Left ventricle myocardium inferior (tissue), 1 donor: ENCODE measurements at regions not wholly inside any gene's neighbourhood (a gene's known extent, or its start where the extent isn't known, plus 50 kb on each side); places are given as distances from the start of the nearest gene placed in this dataset.

Experiments
- DNase-seq: peaks from one replicate; pipeline ENCODE4 v3.0.0-alpha.2; 2020
- H3K27ac ChIP-seq: fragments of 200-600 bp; replicated peaks from 2 replicates; pipeline ENCODE4 v1.8.0; 2021
- H3K27me3 ChIP-seq: fragments of 200-600 bp; 2 replicates; pipeline ENCODE4 v1.8.0; 2021; ENCODE audit warnings: low read depth
- H3K36me3 ChIP-seq: fragments of 200-600 bp; 2 replicates; pipeline ENCODE4 v1.8.0; 2021
- H3K4me1 ChIP-seq: fragments of 200-600 bp; 2 replicates; pipeline ENCODE4 v1.8.0; 2021
- H3K4me3 ChIP-seq: fragments of 200-600 bp; 2 replicates; pipeline ENCODE4 v1.8.0; 2021; ENCODE audit warnings: mild to moderate bottlenecking, moderate library complexity
- H3K9me3 ChIP-seq: fragments of 200-600 bp; replicated peaks from 2 replicates; pipeline ENCODE4 v1.8.0; 2021
- intact Hi-C: fragments of 100-400 bp; cut with micrococcal nuclease; formaldehyde crosslinking; loops from one replicate; pipeline ENCODE4 v1.11.0; 2022
- TF ChIP-seq, protein P1 (sequence below): fragments of 200-600 bp; IDR thresholded peaks from 2 replicates; pipeline ENCODE4 v1.8.0; 2021; ENCODE audit warnings: antibody characterized with exemption, mild to moderate bottlenecking, borderline replicate concordance
- donor health status: DM: no; HTN: yes; CAD: no; lungs with severe emphysema.

DNA sequence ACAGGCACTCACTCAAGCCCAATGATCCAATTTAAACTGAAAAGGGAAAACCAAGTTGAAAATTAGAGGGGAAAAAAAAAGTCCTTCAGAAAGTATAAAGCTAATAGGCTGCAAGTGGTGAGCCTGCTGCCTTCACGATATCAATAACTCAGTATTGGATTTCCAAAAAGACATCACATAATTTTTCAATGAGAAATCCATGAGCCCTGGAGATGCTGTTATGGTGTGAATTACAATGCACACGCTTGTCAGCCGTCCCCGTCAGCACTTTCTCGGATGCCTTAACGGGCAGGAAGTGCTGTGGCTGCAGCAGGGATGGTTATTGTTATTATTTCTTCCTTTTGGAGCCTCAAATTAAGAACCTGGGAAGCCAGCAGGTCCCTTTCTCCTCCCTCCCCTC is 138.5 kb downstream of the DHX35 start:
- intact Hi-C loops: no loop called here
- TF ChIP-seq, protein P1, sequence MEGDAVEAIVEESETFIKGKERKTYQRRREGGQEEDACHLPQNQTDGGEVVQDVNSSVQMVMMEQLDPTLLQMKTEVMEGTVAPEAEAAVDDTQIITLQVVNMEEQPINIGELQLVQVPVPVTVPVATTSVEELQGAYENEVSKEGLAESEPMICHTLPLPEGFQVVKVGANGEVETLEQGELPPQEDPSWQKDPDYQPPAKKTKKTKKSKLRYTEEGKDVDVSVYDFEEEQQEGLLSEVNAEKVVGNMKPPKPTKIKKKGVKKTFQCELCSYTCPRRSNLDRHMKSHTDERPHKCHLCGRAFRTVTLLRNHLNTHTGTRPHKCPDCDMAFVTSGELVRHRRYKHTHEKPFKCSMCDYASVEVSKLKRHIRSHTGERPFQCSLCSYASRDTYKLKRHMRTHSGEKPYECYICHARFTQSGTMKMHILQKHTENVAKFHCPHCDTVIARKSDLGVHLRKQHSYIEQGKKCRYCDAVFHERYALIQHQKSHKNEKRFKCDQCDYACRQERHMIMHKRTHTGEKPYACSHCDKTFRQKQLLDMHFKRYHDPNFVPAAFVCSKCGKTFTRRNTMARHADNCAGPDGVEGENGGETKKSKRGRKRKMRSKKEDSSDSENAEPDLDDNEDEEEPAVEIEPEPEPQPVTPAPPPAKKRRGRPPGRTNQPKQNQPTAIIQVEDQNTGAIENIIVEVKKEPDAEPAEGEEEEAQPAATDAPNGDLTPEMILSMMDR: no peak
- H3K27ac ChIP-seq: no peak overlapping the region
- no peaks in the 10 kb centered on the region for H3K36me3 ChIP-seq
- no peak overlapping the region for H3K4me3 ChIP-seq
- H3K4me1 ChIP-seq: no peaks in the 10 kb centered on the region
- H3K27me3 ChIP-seq: peaks cover 65% of the 10 kb centered on the region
- peaks cover 10% of the 10 kb centered on the region for H3K9me3 ChIP-seq
- no peak for DNase-seq

DNA sequence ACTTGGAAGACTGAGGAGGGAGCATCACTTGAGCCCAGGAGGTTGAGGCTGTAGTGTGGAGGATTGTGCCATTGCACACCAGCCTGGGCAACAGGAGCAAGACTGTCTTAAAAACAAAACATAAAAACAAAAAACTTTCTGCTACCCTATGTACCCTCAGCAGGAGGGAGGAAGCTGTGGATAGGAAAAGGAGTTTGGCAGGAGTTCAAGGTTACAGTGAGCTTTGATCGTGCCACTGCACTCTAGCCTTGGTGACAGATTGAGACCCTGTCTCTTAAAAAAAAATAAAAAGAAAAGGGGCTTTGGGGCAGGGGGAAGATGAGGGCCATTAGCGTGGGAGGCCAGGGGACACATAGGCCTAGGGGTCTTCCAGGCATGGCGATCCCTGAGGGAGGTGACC is 135.7 kb downstream of the DHX35 start:
- DNase-seq: no peak
- no peak overlapping the region for H3K4me3 ChIP-seq
- H3K27me3 ChIP-seq: peaks cover 53% of the 10 kb centered on the region
- TF ChIP-seq, protein P1: no peak
- H3K4me1 ChIP-seq: no peaks in the 10 kb centered on the region
- H3K27ac ChIP-seq: no peak overlapping the region
- H3K36me3 ChIP-seq: no peaks in the 10 kb centered on the region
- intact Hi-C loops: no loop called here
- H3K9me3 ChIP-seq: no peaks in the 10 kb centered on the region

DNA sequence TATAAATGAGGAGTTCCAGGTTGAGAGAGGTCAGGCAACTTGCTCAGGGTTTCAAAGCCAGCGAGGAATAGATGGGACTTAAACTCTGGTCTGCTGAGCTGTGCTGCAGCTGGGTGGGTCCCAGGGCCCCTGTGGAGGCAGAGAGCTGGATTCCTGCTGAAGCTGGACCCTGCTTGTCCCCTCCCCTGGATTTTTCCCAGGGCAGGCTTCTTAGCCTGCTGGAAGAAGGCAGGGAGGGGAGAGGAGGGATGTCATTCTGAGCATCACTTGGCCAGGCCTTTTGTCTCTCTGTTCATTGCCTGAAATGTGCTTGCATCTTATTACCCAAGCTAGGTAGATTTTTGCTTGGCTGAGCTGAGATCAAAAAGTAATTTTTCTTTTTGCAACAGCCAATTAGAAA is 133.7 kb downstream of the DHX35 start:
- H3K4me1 ChIP-seq: no peaks in the 10 kb centered on the region
- intact Hi-C loops: no loop called here
- H3K9me3 ChIP-seq: no peaks in the 10 kb centered on the region
- DNase-seq: no peak
- H3K36me3 ChIP-seq: no peaks in the 10 kb centered on the region
- no peak overlapping the region for H3K27ac ChIP-seq
- TF ChIP-seq, protein P1: no peak
- peaks cover 34% of the 10 kb centered on the region for H3K27me3 ChIP-seq
- H3K4me3 ChIP-seq: no peak overlapping the region

DNA sequence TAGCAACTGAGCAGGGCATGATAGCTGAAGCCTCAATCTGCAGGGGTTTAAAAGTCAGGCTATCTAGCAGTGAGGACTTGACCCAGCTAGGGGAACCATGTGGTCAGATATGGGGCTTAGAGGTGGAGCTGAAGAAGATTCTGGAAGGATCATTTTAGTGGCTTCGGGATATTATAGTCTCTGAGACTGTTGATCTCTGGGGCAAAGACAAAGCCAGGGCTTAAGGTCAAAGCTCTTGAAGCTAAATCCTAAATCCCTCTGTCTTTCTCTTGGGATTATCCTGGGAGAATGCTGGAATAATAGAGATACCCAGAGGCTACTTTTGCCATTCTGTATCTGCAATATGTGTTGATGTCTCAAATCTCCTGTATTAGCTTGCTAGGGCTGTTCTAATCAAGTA is 132.2 kb downstream of the DHX35 start:
- intact Hi-C loops: no loop called here
- Histone ChIP-seq H3K27me3 (peaks cover 26% of the 10 kb centered on the region), H3K4me1 (no peaks in the 10 kb centered on the region), H3K9me3 (no peaks in the 10 kb centered on the region), H3K27ac (no peak overlapping the region), H3K36me3 (no peaks in the 10 kb centered on the region), H3K4me3 (no peak overlapping the region)
- no peak for DNase-seq
- TF ChIP-seq, protein P1: no peak

DNA sequence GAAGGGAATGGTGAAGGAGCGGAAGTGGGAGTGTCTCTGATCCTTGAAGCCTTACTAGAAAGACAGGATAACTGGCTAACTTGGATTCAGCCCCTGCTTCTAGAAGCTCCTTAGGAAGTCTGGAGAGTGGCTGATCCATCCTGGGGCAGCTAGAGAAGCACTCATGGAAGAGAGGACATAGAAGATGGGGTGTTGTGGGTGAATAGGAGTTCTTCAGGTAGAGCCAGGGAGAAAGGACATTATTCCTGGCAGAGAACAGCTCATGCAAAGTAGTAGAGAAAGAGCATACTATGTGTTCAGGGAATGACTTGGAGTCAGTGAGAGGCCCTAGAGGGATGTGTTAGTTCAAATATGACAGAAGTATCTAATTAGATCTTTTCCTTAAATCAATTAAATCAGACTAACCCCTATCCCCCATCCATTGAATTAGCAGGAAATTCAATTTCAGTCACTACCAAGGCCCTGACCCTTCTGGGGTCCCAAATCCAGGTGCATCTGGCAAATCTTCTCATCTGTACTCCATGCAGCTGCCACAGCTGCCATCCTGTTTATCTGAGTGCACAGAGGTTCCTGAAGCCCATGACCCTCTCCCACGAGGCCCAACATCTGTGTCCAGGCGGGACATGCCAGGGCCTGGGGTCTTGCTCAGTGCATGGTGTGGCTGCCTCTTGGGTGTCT is 130.7 kb downstream of the DHX35 start:
- H3K4me3 ChIP-seq: no peak overlapping the region
- peaks cover 11% of the 10 kb centered on the region for H3K27me3 ChIP-seq
- TF ChIP-seq, protein P1: no peak
- no peaks in the 10 kb centered on the region for H3K4me1 ChIP-seq
- H3K36me3 ChIP-seq: no peaks in the 10 kb centered on the region
- no peak overlapping the region for H3K27ac ChIP-seq
- no peak for DNase-seq
- no peaks in the 10 kb centered on the region for H3K9me3 ChIP-seq
- intact Hi-C loops: no loop called here
